ENCODE measurements at regions not wholly inside any gene's neighbourhood (a gene's known extent, or its start where the extent isn't known, plus 50 kb on each side); places are given as distances from the start of the nearest gene placed in this dataset.

GRCh38 chr7:49243521-49243920 lies 319.2 kb downstream of the CDC14C start:
- H3K27me3 ChIP-seq (ENCODE audit: control insufficient read depth, insufficient read depth, low read length) = no peaks in the 10 kb centered on the region
- H3K4me1 ChIP-seq (ENCODE audit: control insufficient read depth, insufficient read depth, low read length) = no peaks in the 10 kb centered on the region
- peaks cover 2% of the 10 kb centered on the region for H3K9me3 ChIP-seq (replicated peaks; ENCODE audit: control insufficient read depth, low read depth, low read length)
- no peaks in the 10 kb centered on the region for H3K36me3 ChIP-seq (ENCODE audit: control insufficient read depth, insufficient read depth, low read length)
- DNase-seq = no peak
- H3K4me3 ChIP-seq (ENCODE audit: low read length) = no peak overlapping the region
- WGBS (ENCODE audit: insufficient coverage) = no CpG with 5 or more reads among the region's 2 CpGs
- H3K27ac ChIP-seq (ENCODE audit: low read length) = no peak overlapping the region

- no CpG with 5 or more reads among the region's 1 CpG for WGBS (ENCODE audit: insufficient coverage)
- Histone ChIP-seq H3K36me3 (ENCODE audit: control insufficient read depth, insufficient read depth, low read length) (no peaks in the 10 kb centered on the region), H3K9me3 (replicated peaks; ENCODE audit: control insufficient read depth, low read depth, low read length) (no peaks in the 10 kb centered on the region), H3K4me1 (ENCODE audit: control insufficient read depth, insufficient read depth, low read length) (no peaks in the 10 kb centered on the region), H3K27ac (ENCODE audit: low read length) (no peak overlapping the region), H3K27me3 (ENCODE audit: control insufficient read depth, insufficient read depth, low read length) (no peaks in the 10 kb centered on the region), H3K4me3 (ENCODE audit: low read length) (no peak overlapping the region)
- DNase-seq = no peak
These were observed 320.2 kb downstream of the CDC14C start for GRCh38 chr7:49244543-49244942.

- H3K9me3 ChIP-seq (replicated peaks; ENCODE audit: control insufficient read depth, low read depth, low read length) = no peaks in the 10 kb centered on the region
- no peak overlapping the region for H3K27ac ChIP-seq (ENCODE audit: low read length)
- no peaks in the 10 kb centered on the region for H3K4me1 ChIP-seq (ENCODE audit: control insufficient read depth, insufficient read depth, low read length)
- no peaks in the 10 kb centered on the region for H3K27me3 ChIP-seq (ENCODE audit: control insufficient read depth, insufficient read depth, low read length)
- no peak for DNase-seq
- H3K4me3 ChIP-seq (ENCODE audit: low read length) = no peak overlapping the region
- no CpG with 5 or more reads among the region's 3 CpGs for WGBS (ENCODE audit: insufficient coverage)
- H3K36me3 ChIP-seq (ENCODE audit: control insufficient read depth, insufficient read depth, low read length) = no peaks in the 10 kb centered on the region
These were observed 320.7 kb downstream of the CDC14C start for GRCh38 chr7:49245062-49245461.

GRCh38 chr7:49247759-49248158 lies 323.4 kb downstream of the CDC14C start:
- WGBS (ENCODE audit: insufficient coverage) = no CpG with 5 or more reads among the region's 3 CpGs
- Histone ChIP-seq H3K36me3 (ENCODE audit: control insufficient read depth, insufficient read depth, low read length) (no peaks in the 10 kb centered on the region), H3K27me3 (ENCODE audit: control insufficient read depth, insufficient read depth, low read length) (no peaks in the 10 kb centered on the region), H3K4me3 (ENCODE audit: low read length) (no peak overlapping the region), H3K27ac (ENCODE audit: low read length) (no peak overlapping the region), H3K9me3 (replicated peaks; ENCODE audit: control insufficient read depth, low read depth, low read length) (no peaks in the 10 kb centered on the region), H3K4me1 (ENCODE audit: control insufficient read depth, insufficient read depth, low read length) (no peaks in the 10 kb centered on the region)
- DNase-seq = no peak

GRCh38 chr7:49255054-49255453 lies 330.7 kb downstream of the CDC14C start:
- WGBS (ENCODE audit: insufficient coverage) = no CpG with 5 or more reads among the region's 3 CpGs

GRCh38 chr7:49260538-49260937 lies 336.2 kb downstream of the CDC14C start:
- H3K4me1 ChIP-seq (ENCODE audit: control insufficient read depth, insufficient read depth, low read length) = no peaks in the 10 kb centered on the region
- no peak for DNase-seq
- no CpG with 5 or more reads among the region's 2 CpGs for WGBS (ENCODE audit: insufficient coverage)
- no peaks in the 10 kb centered on the region for H3K9me3 ChIP-seq (replicated peaks; ENCODE audit: control insufficient read depth, low read depth, low read length)
- no peaks in the 10 kb centered on the region for H3K36me3 ChIP-seq (ENCODE audit: control insufficient read depth, insufficient read depth, low read length)
- H3K27me3 ChIP-seq (ENCODE audit: control insufficient read depth, insufficient read depth, low read length) = no peaks in the 10 kb centered on the region
- H3K4me3 ChIP-seq (ENCODE audit: low read length) = no peak overlapping the region
- H3K27ac ChIP-seq (ENCODE audit: low read length) = no peak overlapping the region

More at GRCh38 chr7:49255054-49255453, 330.7 kb downstream of the CDC14C start:
- Histone ChIP-seq H3K27me3 (ENCODE audit: control insufficient read depth, insufficient read depth, low read length) (no peaks in the 10 kb centered on the region), H3K4me1 (ENCODE audit: control insufficient read depth, insufficient read depth, low read length) (no peaks in the 10 kb centered on the region), H3K27ac (ENCODE audit: low read length) (no peak overlapping the region), H3K36me3 (ENCODE audit: control insufficient read depth, insufficient read depth, low read length) (no peaks in the 10 kb centered on the region), H3K9me3 (replicated peaks; ENCODE audit: control insufficient read depth, low read depth, low read length) (no peaks in the 10 kb centered on the region), H3K4me3 (ENCODE audit: low read length) (no peak overlapping the region)
- DNase-seq = no peak

GRCh38 chr7:49261928-49262327 lies 337.6 kb downstream of the CDC14C start:
- no peak for DNase-seq
- Histone ChIP-seq H3K27ac (ENCODE audit: low read length) (no peak overlapping the region), H3K4me1 (ENCODE audit: control insufficient read depth, insufficient read depth, low read length) (no peaks in the 10 kb centered on the region), H3K9me3 (replicated peaks; ENCODE audit: control insufficient read depth, low read depth, low read length) (no peaks in the 10 kb centered on the region), H3K36me3 (ENCODE audit: control insufficient read depth, insufficient read depth, low read length) (no peaks in the 10 kb centered on the region), H3K4me3 (ENCODE audit: low read length) (no peak overlapping the region), H3K27me3 (ENCODE audit: control insufficient read depth, insufficient read depth, low read length) (no peaks in the 10 kb centered on the region)
- WGBS (ENCODE audit: insufficient coverage) = 100% methylated on average over 2 of the region's 6 CpGs

- no peak overlapping the region for H3K4me3 ChIP-seq (ENCODE audit: low read length)
- H3K36me3 ChIP-seq (ENCODE audit: control insufficient read depth, insufficient read depth, low read length) = no peaks in the 10 kb centered on the region
- H3K27ac ChIP-seq (ENCODE audit: low read length) = no peak overlapping the region
- H3K4me1 ChIP-seq (ENCODE audit: control insufficient read depth, insufficient read depth, low read length) = no peaks in the 10 kb centered on the region
- DNase-seq = no peak
- WGBS (ENCODE audit: insufficient coverage) = 67% methylated on average over 1 of the region's 3 CpGs
- H3K27me3 ChIP-seq (ENCODE audit: control insufficient read depth, insufficient read depth, low read length) = no peaks in the 10 kb centered on the region
- H3K9me3 ChIP-seq (replicated peaks; ENCODE audit: control insufficient read depth, low read depth, low read length) = no peaks in the 10 kb centered on the region
These were observed 340.2 kb downstream of the CDC14C start for GRCh38 chr7:49264530-49264929.

GRCh38 chr7:49273897-49274296 lies 349.6 kb downstream of the CDC14C start:
- Histone ChIP-seq H3K27ac (ENCODE audit: low read length) (no peak overlapping the region), H3K9me3 (replicated peaks; ENCODE audit: control insufficient read depth, low read depth, low read length) (no peaks in the 10 kb centered on the region), H3K4me1 (ENCODE audit: control insufficient read depth, insufficient read depth, low read length) (no peaks in the 10 kb centered on the region), H3K36me3 (ENCODE audit: control insufficient read depth, insufficient read depth, low read length) (no peaks in the 10 kb centered on the region), H3K27me3 (ENCODE audit: control insufficient read depth, insufficient read depth, low read length) (no peaks in the 10 kb centered on the region), H3K4me3 (ENCODE audit: low read length) (no peak overlapping the region)
- 80% methylated on average over 1 of the region's 1 CpG for WGBS (ENCODE audit: insufficient coverage)
- DNase-seq = no peak

- Histone ChIP-seq H3K4me3 (ENCODE audit: low read length) (no peak overlapping the region), H3K4me1 (ENCODE audit: control insufficient read depth, insufficient read depth, low read length) (no peaks in the 10 kb centered on the region), H3K27ac (ENCODE audit: low read length) (no peak overlapping the region), H3K9me3 (replicated peaks; ENCODE audit: control insufficient read depth, low read depth, low read length) (no peaks in the 10 kb centered on the region), H3K36me3 (ENCODE audit: control insufficient read depth, insufficient read depth, low read length) (no peaks in the 10 kb centered on the region), H3K27me3 (ENCODE audit: control insufficient read depth, insufficient read depth, low read length) (no peaks in the 10 kb centered on the region)
- no peak for DNase-seq
- WGBS (ENCODE audit: insufficient coverage) = no CpG with 5 or more reads among the region's 2 CpGs
These were observed 355.5 kb downstream of the CDC14C start for GRCh38 chr7:49279891-49280290.

GRCh38 chr7:49287653-49288052 lies 363.3 kb downstream of the CDC14C start:
- Histone ChIP-seq H3K4me1 (ENCODE audit: control insufficient read depth, insufficient read depth, low read length) (no peaks in the 10 kb centered on the region), H3K27ac (ENCODE audit: low read length) (no peak overlapping the region), H3K9me3 (replicated peaks; ENCODE audit: control insufficient read depth, low read depth, low read length) (peaks cover 5% of the 10 kb centered on the region), H3K27me3 (ENCODE audit: control insufficient read depth, insufficient read depth, low read length) (no peaks in the 10 kb centered on the region), H3K36me3 (ENCODE audit: control insufficient read depth, insufficient read depth, low read length) (no peaks in the 10 kb centered on the region), H3K4me3 (ENCODE audit: low read length) (no peak overlapping the region)
- no peak for DNase-seq
- WGBS (ENCODE audit: insufficient coverage) = no CpG with 5 or more reads among the region's 2 CpGs
